IMR-90 (cell line): ENCODE measurements at regions not wholly inside any gene's neighbourhood (a gene's known extent, or its start where the extent isn't known, plus 50 kb on each side); places are given as distances from the start of the nearest gene placed in this dataset.

Experiments used
- ATAC-seq: fragments of 200-7000 bp; cut with Tn5 transposase; 2 replicates; pipeline ENCODE4 v1.9.1; 2020; ENCODE audit warnings: low read depth, mild to moderate bottlenecking, moderate library complexity
- BruUV-seq: library from RNA; stranded (reverse); fragments of 400-500 nt; replicated peaks from 2 replicates; lab custom pipeline; 2021; lab: Mats Ljungman, UMichigan
- CTCF ChIA-PET: fragments of 300-600 bp; formaldehyde crosslinking; extraction: SDS; loops from one replicate; lab custom pipeline; 2021; ENCODE audit warnings: antibody characterized with exemption; lab: Yijun Ruan, JAX
- POLR2A ChIA-PET: fragments of 300-600 bp; sonication (Branson Sonifier 250); formaldehyde crosslinking; loops from one replicate; lab custom pipeline; 2022; ENCODE audit warnings: antibody characterized with exemption; ENCODE audit not compliant: unreplicated experiment; lab: Charles Lee
- DNase-seq: peaks from one replicate; pipeline ENCODE4 v3.0.0; 2013
- H2AFZ ChIP-seq: replicated peaks from 2 replicates; pipeline ENCODE3; 2013; ENCODE audit warnings: low read length, mild to moderate bottlenecking; ENCODE audit not compliant: poor library complexity
- H2AK5ac ChIP-seq: 2 replicates; pipeline ENCODE4 v1.6.1; 2013; ENCODE audit warnings: low read depth, low read length, inconsistent platforms
- H2AK9ac ChIP-seq: replicated peaks from 2 replicates; pipeline ENCODE3; 2013; ENCODE audit warnings: mild to moderate bottlenecking, low read depth, low read length, moderate library complexity; ENCODE audit not compliant: poor library complexity
- H2BK120ac ChIP-seq: 2 replicates; pipeline ENCODE4 v1.6.1; 2013; ENCODE audit warnings: low read depth, low read length, inconsistent platforms
- H2BK15ac ChIP-seq: 3 replicates; pipeline ENCODE4 v1.6.1; 2013; ENCODE audit warnings: low read depth, low read length, inconsistent platforms
- H2BK20ac ChIP-seq: 2 replicates; pipeline ENCODE4 v1.6.1; 2013; ENCODE audit warnings: low read depth, mild to moderate bottlenecking, inconsistent platforms, low read length, moderate library complexity
- H2BK5ac ChIP-seq: 2 replicates; pipeline ENCODE4 v1.6.1; 2013; ENCODE audit warnings: mild to moderate bottlenecking, low read depth, low read length, inconsistent platforms; ENCODE audit not compliant: poor library complexity, severe bottlenecking
- H3K14ac ChIP-seq: replicated peaks from 2 replicates; pipeline ENCODE4 v1.6.1; 2013; ENCODE audit warnings: low read depth, low read length, inconsistent platforms
- H3K18ac ChIP-seq: 2 replicates; pipeline ENCODE4 v1.6.1; 2013; ENCODE audit warnings: low read depth, low read length, control low read depth
- H3K23ac ChIP-seq: 2 replicates; pipeline ENCODE4 v1.6.1; 2013; ENCODE audit warnings: low read depth, low read length, inconsistent platforms
- H3K27ac ChIP-seq: 2 replicates; pipeline ENCODE4 v1.5.1; 2013; ENCODE audit warnings: mild to moderate bottlenecking, control low read depth, low read length; ENCODE audit not compliant: insufficient read depth
- H3K27me3 ChIP-seq: 2 replicates; pipeline ENCODE4 v1.6.1; 2013; ENCODE audit warnings: low read length; ENCODE audit not compliant: control insufficient read depth, insufficient read depth
- H3K36me3 ChIP-seq: 2 replicates; pipeline ENCODE4 v1.6.1; 2013; ENCODE audit warnings: low read length, mixed read lengths; ENCODE audit not compliant: control insufficient read depth, insufficient read depth
- H3K4ac ChIP-seq: 2 replicates; pipeline ENCODE4 v1.6.1; 2013; ENCODE audit warnings: low read depth, low read length, inconsistent platforms
- H3K4me1 ChIP-seq: 2 replicates; pipeline ENCODE4 v1.6.1; 2013; ENCODE audit warnings: low read length, mixed read lengths; ENCODE audit not compliant: control insufficient read depth, insufficient read depth
- H3K4me2 ChIP-seq: 2 replicates; pipeline ENCODE4 v1.6.1; 2013; ENCODE audit warnings: low read depth, mild to moderate bottlenecking, control low read depth, low read length, moderate library complexity
- H3K4me3 ChIP-seq: 2 replicates; pipeline ENCODE4 v1.5.1; 2013; ENCODE audit warnings: low read depth, mild to moderate bottlenecking, control low read depth, low read length, moderate library complexity; ENCODE audit not compliant: insufficient read depth
- H3K56ac ChIP-seq: 2 replicates; pipeline ENCODE4 v1.6.1; 2013; ENCODE audit warnings: low read length, inconsistent platforms; ENCODE audit not compliant: insufficient read depth; ENCODE audit errors: extremely low read depth
- H3K79me1 ChIP-seq, 2 experiments: 2 replicates each; pipeline ENCODE4 v1.6.1; 2013; ENCODE audit warnings: low read length in 2 of 2, inconsistent platforms in 1 of 2, low read depth in 1 of 2
- H3K9ac ChIP-seq: 2 replicates; pipeline ENCODE4 v1.6.1; 2013; ENCODE audit warnings: low read depth, low read length, control low read depth
- H3K9me1 ChIP-seq: 2 replicates; pipeline ENCODE4 v1.6.1; 2013; ENCODE audit warnings: low read length, inconsistent platforms; ENCODE audit not compliant: insufficient read depth
- H3K9me3 ChIP-seq: 2 replicates; pipeline ENCODE4 v1.6.1; 2013; ENCODE audit warnings: low read length; ENCODE audit not compliant: control insufficient read depth, insufficient read depth
- H4K20me1 ChIP-seq: 2 replicates; pipeline ENCODE4 v1.6.1; 2013; ENCODE audit warnings: low read length, inconsistent platforms; ENCODE audit not compliant: insufficient read depth
- H4K5ac ChIP-seq: 2 replicates; pipeline ENCODE4 v1.6.1; 2013; ENCODE audit warnings: mild to moderate bottlenecking, low read depth, low read length, control low read depth
- H4K8ac ChIP-seq, 2 experiments: 2 replicates each; pipeline ENCODE4 v1.6.1; 2013; ENCODE audit warnings: low read depth in 2 of 2, low read length in 2 of 2, control low read depth in 1 of 2, inconsistent platforms in 1 of 2
- H4K91ac ChIP-seq: 2 replicates; pipeline ENCODE4 v1.6.1; 2013; ENCODE audit warnings: low read depth, low read length, inconsistent platforms; ENCODE audit not compliant: insufficient read depth
- BHLHE40 ChIP-seq: fragments of 150-350 bp; IDR thresholded peaks from 2 replicates; pipeline ENCODE4 v1.6.1; 2016; ENCODE audit warnings: mild to moderate bottlenecking, low read depth, low read length
- CEBPB ChIP-seq: IDR thresholded peaks from 2 replicates; pipeline ENCODE4 v1.6.1; 2012; ENCODE audit warnings: low read depth, low read length, improper control_type of control experiment
- CHD1 ChIP-seq: IDR thresholded peaks from 2 replicates; pipeline ENCODE4 v1.6.1; 2012; ENCODE audit warnings: low read depth, low read length, improper control_type of control experiment
- CTCF ChIP-seq: conservative IDR thresholded peaks from 2 replicates; pipeline ENCODE4 v1.5.1; 2012; ENCODE audit warnings: mild to moderate bottlenecking, low read depth, low read length, improper control_type of control experiment
- ELK1 ChIP-seq: fragments of 150-350 bp; IDR thresholded peaks from 2 replicates; pipeline ENCODE4 v1.6.1; 2016; ENCODE audit warnings: low read depth, mild to moderate bottlenecking, low read length, moderate library complexity, borderline replicate concordance
- FOS ChIP-seq: fragments of 150-350 bp; IDR thresholded peaks from 2 replicates; pipeline ENCODE4 v1.6.1; 2016; ENCODE audit warnings: low read depth, low read length
- MAFK ChIP-seq: IDR thresholded peaks from 2 replicates; pipeline ENCODE4 v1.6.1; 2012; ENCODE audit warnings: low read depth, low read length, improper control_type of control experiment
- MAZ ChIP-seq: IDR thresholded peaks from 2 replicates; pipeline ENCODE4 v1.6.1; 2012; ENCODE audit warnings: low read depth, mild to moderate bottlenecking, low read length, improper control_type of control experiment, moderate library complexity, borderline replicate concordance
- MXI1 ChIP-seq: IDR thresholded peaks from 2 replicates; pipeline ENCODE4 v1.6.1; 2012; ENCODE audit warnings: low read depth, mild to moderate bottlenecking, low read length, moderate library complexity, borderline replicate concordance
- NFE2L2 ChIP-seq: fragments of 150-350 bp; IDR thresholded peaks from 2 replicates; pipeline ENCODE4 v1.6.1; 2016; ENCODE audit warnings: low read depth, mild to moderate bottlenecking, low read length
- POLR2A ChIP-seq: IDR thresholded peaks from 2 replicates; pipeline ENCODE4 v1.6.1; 2012; ENCODE audit warnings: mild to moderate bottlenecking, low read depth, low read length
- RCOR1 ChIP-seq: IDR thresholded peaks from 2 replicates; pipeline ENCODE4 v1.6.1; 2012; ENCODE audit warnings: mild to moderate bottlenecking, low read length, improper control_type of control experiment; ENCODE audit not compliant: insufficient replicate concordance
- RFX5 ChIP-seq: IDR thresholded peaks from 2 replicates; pipeline ENCODE4 v1.8.0; 2012; ENCODE audit warnings: low read depth, mild to moderate bottlenecking, low read length, moderate library complexity
- SMC3 ChIP-seq: fragments of 150-350 bp; IDR thresholded peaks from 2 replicates; pipeline ENCODE4 v1.6.1; 2016; ENCODE audit warnings: low read depth, mild to moderate bottlenecking, antibody characterized with exemption, low read length, moderate library complexity
- USF2 ChIP-seq: fragments of 150-350 bp; IDR thresholded peaks from 2 replicates; pipeline ENCODE4 v1.6.1; 2017; ENCODE audit warnings: mild to moderate bottlenecking, antibody characterized with exemption, low read length, low read depth
- WGBS, 2 experiments: methylation state at CpG; one replicate each; pipeline versions ENCODE4 v1.1.5 to v1.1.7; 2013; ENCODE audit warnings: missing lambda C conversion rate in 2 of 2; ENCODE audit not compliant: insufficient read length in 1 of 2; ENCODE audit errors: extremely low coverage in 2 of 2; 5-methylcytosine and 5-hydroxymethylcytosine counted together
- dilution Hi-C: fragments of 300-500 bp; cut with HindIII; formaldehyde crosslinking; loops from one replicate; pipeline ENCODE4 v1.14.3; 2018; ENCODE audit warnings: low sequenced_read_pairs; ENCODE audit not compliant: unreplicated experiment
- in situ Hi-C: fragments of 300-500 bp; cut with MboI; formaldehyde crosslinking; loops from 3 replicates; pipeline ENCODE4 v1.14.3; 2019; ENCODE audit warnings: low sequenced_read_pairs, inconsistent platforms, mixed read lengths
- intact Hi-C: fragments of 100-400 bp; cut with micrococcal nuclease; formaldehyde crosslinking; loops from 2 replicates; pipeline ENCODE4 v1.10.0; 2022

- Histone ChIP-seq H3K79me1 (no peaks in the 10 kb centered on the region), H3K4ac (no peak overlapping the region), H2AK9ac (no peak overlapping the region), H2BK5ac (no peak overlapping the region), H3K18ac (no peak overlapping the region), H4K20me1 (no peaks in the 10 kb centered on the region), H3K4me1 (no peaks in the 10 kb centered on the region), H3K23ac (no peak overlapping the region), H3K9me3 (peaks cover 7% of the 10 kb centered on the region), H3K27ac (no peak overlapping the region), H3K4me3 (no peak overlapping the region), H2BK20ac (no peak overlapping the region), H4K5ac (no peak overlapping the region), H2AFZ (no peak overlapping the region), H3K9ac (no peak overlapping the region), H2BK120ac (no peak overlapping the region), H3K14ac (no peak overlapping the region), H3K27me3 (no peaks in the 10 kb centered on the region), H2AK5ac (no peak overlapping the region), H3K36me3 (no peaks in the 10 kb centered on the region), H2BK15ac (no peak overlapping the region), H3K9me1 (no peaks in the 10 kb centered on the region), H4K8ac (no peak overlapping the region), H4K91ac (no peak overlapping the region), H3K4me2 (no peak overlapping the region), H3K56ac (no peak overlapping the region)
- WGBS, 2 experiments = no CpG with 5 or more reads among the region's 1 CpG
- intact Hi-C loops = no loop called here
- TF ChIP-seq CTCF = no peak
- TF ChIP-seq CEBPB = no peak
- TF ChIP-seq MXI1 = no peak
- no peak for TF ChIP-seq CHD1
- no peak for TF ChIP-seq RCOR1
- no peak for TF ChIP-seq USF2
- TF ChIP-seq ELK1 = no peak
- TF ChIP-seq MAFK = no peak
- TF ChIP-seq POLR2A = no peak
- no peak for TF ChIP-seq SMC3
- TF ChIP-seq RFX5 = no peak
- TF ChIP-seq MAZ = no peak
- no peak for TF ChIP-seq NFE2L2
- TF ChIP-seq FOS = no peak
- TF ChIP-seq BHLHE40 = no peak
- POLR2A ChIA-PET = no interaction called here
- BruUV-seq = no TSS peak
- DNase-seq = no peak
- ATAC-seq = no peak
- CTCF ChIA-PET = no interaction called here
- dilution Hi-C loops = no loop called here
- in situ Hi-C loops = no loop called here
Measured at GRCh38 chr13:60986301-60986700, 429.3 kb downstream of the PCDH20 start.
